Activated B cell treated with CpG ODN at 0.5 μM for 24 hours (primary cell): ENCODE measurements at regions not wholly inside any gene's neighbourhood (a gene's known extent, or its start where the extent isn't known, plus 50 kb on each side); places are given as distances from the start of the nearest gene placed in this dataset.

Source experiments
- ATAC-seq: fragments of 200-7000 bp; cut with Tn5 transposase; one replicate; pipeline ENCODE4 v1.10.0; 2021; ENCODE audit warnings: low read depth, mild to moderate bottlenecking, moderate library complexity
- CTCF ChIA-PET: fragments of 350-600 bp; sonication (Branson Sonifier 250); formaldehyde crosslinking; loops from one replicate; lab custom pipeline; 2021; ENCODE audit warnings: antibody characterized with exemption; lab: Charles Lee
- POLR2A ChIA-PET: fragments of 350-600 bp; sonication (Branson Sonifier 250); formaldehyde crosslinking; loops from one replicate; lab custom pipeline; 2021; ENCODE audit warnings: antibody characterized with exemption; lab: Charles Lee
- DNase-seq: peaks from one replicate; pipeline ENCODE4 v3.0.0; 2022
- H3K27ac Mint-ChIP-seq: one replicate; pipeline ENCODE4 v1.8.0; 2020; ENCODE audit warnings: mixed read lengths
- H3K27me3 Mint-ChIP-seq: one replicate; pipeline ENCODE4 v1.8.0; 2021; ENCODE audit warnings: mixed read lengths
- H3K36me3 Mint-ChIP-seq: one replicate; pipeline ENCODE4 v1.8.0; 2021; ENCODE audit warnings: low read depth, mixed read lengths
- H3K4me1 Mint-ChIP-seq: one replicate; pipeline ENCODE4 v1.8.0; 2021; ENCODE audit warnings: mixed read lengths
- H3K4me3 Mint-ChIP-seq: one replicate; pipeline ENCODE4 v1.8.0; 2020; ENCODE audit warnings: mild to moderate bottlenecking, mixed read lengths
- H3K9me3 Mint-ChIP-seq: one replicate; pipeline ENCODE4 v1.8.0; 2020; ENCODE audit warnings: mixed read lengths
- CTCF ChIP-seq: fragments of 200-600 bp; IDR thresholded peaks from one replicate; pipeline ENCODE4 v1.8.0; 2022; ENCODE audit warnings: antibody characterized with exemption, mild to moderate bottlenecking
- intact Hi-C: fragments of 100-400 bp; cut with micrococcal nuclease; formaldehyde crosslinking; loops from one replicate; pipeline ENCODE4 v1.15.1; 2024

DNA sequence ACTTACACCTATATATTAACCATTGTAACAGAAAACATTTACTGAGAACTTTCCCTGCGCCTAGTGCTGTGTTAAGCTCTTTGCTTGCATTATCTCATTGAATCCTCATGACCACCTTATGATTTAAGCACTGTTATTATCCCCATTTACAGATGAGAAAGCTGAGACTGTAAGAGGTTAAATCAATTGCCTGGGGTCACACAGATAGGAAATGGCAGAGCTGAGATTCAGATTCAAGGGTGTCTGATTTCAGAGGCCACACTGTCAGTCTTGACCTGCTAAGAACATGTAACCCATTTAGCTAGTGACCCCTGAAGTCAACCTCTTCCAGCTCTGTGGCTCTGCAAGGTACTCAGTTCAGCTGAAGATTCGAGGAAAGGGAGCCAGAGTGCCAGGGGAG is 143.9 kb downstream of the TLE3 start:
- Mint-ChIP-seq H3K36me3 (no peaks in the 10 kb centered on the region), H3K27me3 (no peaks in the 10 kb centered on the region), H3K4me1 (peaks cover 7% of the 10 kb centered on the region), H3K9me3 (no peaks in the 10 kb centered on the region), H3K27ac (no peak overlapping the region), H3K4me3 (no peak overlapping the region)
- ATAC-seq, result no peak
- no peak for DNase-seq
- POLR2A ChIA-PET, result no interaction called here
- intact Hi-C loops, result no loop called here
- no peak for TF ChIP-seq CTCF
- CTCF ChIA-PET, result no interaction called here

DNA sequence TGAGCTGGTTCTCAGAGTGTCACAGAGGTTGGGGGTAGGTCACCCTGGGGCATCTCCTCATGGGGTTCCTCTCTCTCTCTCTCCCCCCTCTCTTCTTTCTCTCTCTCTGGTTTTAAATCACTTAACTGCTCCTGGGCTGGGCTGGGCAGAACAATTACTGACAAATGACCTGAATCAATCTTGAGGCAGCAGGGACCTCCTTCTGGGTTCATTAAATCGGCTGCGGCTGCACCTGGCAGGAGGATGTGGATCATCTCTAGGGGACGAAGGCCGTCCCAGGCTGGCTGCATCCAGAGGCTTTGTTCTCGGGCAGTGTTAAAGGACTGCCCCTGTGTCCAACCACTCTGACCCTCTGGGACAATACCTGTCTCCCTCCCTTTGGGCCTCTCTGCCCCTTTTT is 143.1 kb downstream of the TLE3 start:
- DNase-seq, result no peak
- ATAC-seq, result no peak
- POLR2A ChIA-PET, result no interaction called here
- H3K27ac Mint-ChIP-seq, result no peak overlapping the region
- no peaks in the 10 kb centered on the region for H3K27me3 Mint-ChIP-seq
- peaks cover 7% of the 10 kb centered on the region for H3K4me1 Mint-ChIP-seq
- intact Hi-C loops, result loop anchor here (5.0 kb wide), 2 partner anchors 72 to 227 kb away; no protein-coding TSS in a partner anchor
- no peaks in the 10 kb centered on the region for H3K36me3 Mint-ChIP-seq
- CTCF ChIA-PET, result no interaction called here
- no peaks in the 10 kb centered on the region for H3K9me3 Mint-ChIP-seq
- no peak for TF ChIP-seq CTCF
- no peak overlapping the region for H3K4me3 Mint-ChIP-seq

GRCh38 chr15:69955240-69955894 is 142.3 kb downstream of the TLE3 start:
- Mint-ChIP-seq H3K27me3 (no peaks in the 10 kb centered on the region), H3K27ac (no peak overlapping the region), H3K36me3 (no peaks in the 10 kb centered on the region), H3K4me1 (peaks cover 7% of the 10 kb centered on the region), H3K4me3 (no peak overlapping the region), H3K9me3 (no peaks in the 10 kb centered on the region)
- TF ChIP-seq CTCF, result no peak
- no peak for DNase-seq
- intact Hi-C loops, result loop anchor here (5.0 kb wide), 2 partner anchors 73 to 228 kb away; no protein-coding TSS in a partner anchor
- CTCF ChIA-PET, result no interaction called here
- POLR2A ChIA-PET, result no interaction called here
- no peak for ATAC-seq

GRCh38 chr15:69956417-69956816 is 141.3 kb downstream of the TLE3 start:
- intact Hi-C loops, result loop anchor here (5.0 kb wide), 2 partner anchors 74 to 229 kb away; no protein-coding TSS in a partner anchor
- H3K27me3 Mint-ChIP-seq, result peaks cover under 1% of the 10 kb centered on the region
- peaks cover 7% of the 10 kb centered on the region for H3K4me1 Mint-ChIP-seq
- ChIA-PET POLR2A (no interaction called here), CTCF (no interaction called here)
- ATAC-seq, result no peak
- DNase-seq, result no peak
- no peaks in the 10 kb centered on the region for H3K36me3 Mint-ChIP-seq
- H3K27ac Mint-ChIP-seq, result no peak overlapping the region
- TF ChIP-seq CTCF, result no peak
- H3K9me3 Mint-ChIP-seq, result no peaks in the 10 kb centered on the region
- H3K4me3 Mint-ChIP-seq, result no peak overlapping the region

DNA sequence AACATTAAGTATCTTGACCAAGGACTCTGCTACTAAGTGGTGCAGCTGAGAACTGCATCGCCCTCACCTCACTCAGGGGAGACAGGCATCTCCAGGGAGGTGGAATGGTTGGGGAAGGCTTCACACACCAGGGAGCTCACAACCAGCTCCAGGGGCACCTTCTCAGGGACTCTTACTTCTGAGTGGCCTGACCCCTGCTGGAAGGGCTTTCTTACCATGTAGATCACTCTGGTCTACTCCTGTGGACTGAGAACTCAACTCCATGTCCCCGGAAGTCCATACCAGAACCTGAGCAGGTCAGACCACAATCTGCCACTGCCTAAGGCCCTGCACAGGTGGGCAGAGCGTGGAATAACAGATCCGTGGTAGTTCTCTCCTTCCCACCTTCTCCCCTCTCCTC is 140.5 kb downstream of the TLE3 start:
- Mint-ChIP-seq H3K27ac (no peak overlapping the region), H3K9me3 (no peaks in the 10 kb centered on the region), H3K36me3 (no peaks in the 10 kb centered on the region), H3K4me1 (peaks cover 7% of the 10 kb centered on the region), H3K4me3 (no peak overlapping the region), H3K27me3 (peaks cover 4% of the 10 kb centered on the region)
- TF ChIP-seq CTCF, result no peak
- ATAC-seq (no peak), DNase-seq (no peak)
- POLR2A ChIA-PET, result interaction anchor here (0.6 to 1.2 kb wide), 2 partner anchors 87 to 201 kb away, joined by 3 to 6 read pairs; no protein-coding TSS in a partner anchor
- intact Hi-C loops, result loop anchor here (5.0 kb wide), 2 partner anchors 75 to 230 kb away; no protein-coding TSS in a partner anchor
- CTCF ChIA-PET, result no interaction called here
